HG03432 (cell line): ENCODE measurements at regions not wholly inside any gene's neighbourhood (a gene's known extent, or its start where the extent isn't known, plus 50 kb on each side); places are given as distances from the start of the nearest gene placed in this dataset.

Experiments used
- ATAC-seq: cut with Tn5 transposase; IDR thresholded peaks from one replicate; pipeline ENCODE4 v1.9.1; 2021; ENCODE audit warnings: mild to moderate bottlenecking, moderate library complexity; ENCODE audit not compliant: unreplicated experiment

- no peak for ATAC-seq
Measured at GRCh38 chr18:78627551-78628346, 351.9 kb upstream of the SALL3 start.

GRCh38 chr18:78629426-78629825 is 350.2 kb upstream of the SALL3 start:
- ATAC-seq = no peak

- ATAC-seq = no peak
Measured at GRCh38 chr18:78630356-78630755, 349.3 kb upstream of the SALL3 start.

- no peak for ATAC-seq
Measured at GRCh38 chr18:78630981-78631510, 348.6 kb upstream of the SALL3 start.

GRCh38 chr18:78632111-78632541 is 347.5 kb upstream of the SALL3 start:
- no peak for ATAC-seq

GRCh38 chr18:78634061-78634696 is 345.4 kb upstream of the SALL3 start:
- no peak for ATAC-seq

- no peak for ATAC-seq
Measured at GRCh38 chr18:78635093-78635800, 344.4 kb upstream of the SALL3 start.

GRCh38 chr18:78636260-78636659 is 343.4 kb upstream of the SALL3 start:
- ATAC-seq = no peak

- no peak for ATAC-seq
Measured at GRCh38 chr18:78637442-78638402, 341.9 kb upstream of the SALL3 start.

- no peak for ATAC-seq
Measured at GRCh38 chr18:78639006-78639950, 340.3 kb upstream of the SALL3 start.

GRCh38 chr18:78640246-78640995 is 339.2 kb upstream of the SALL3 start:
- ATAC-seq = no peak

- no peak for ATAC-seq
Measured at GRCh38 chr18:78641689-78642231, 337.9 kb upstream of the SALL3 start.

GRCh38 chr18:78642296-78642951 is 337.2 kb upstream of the SALL3 start:
- ATAC-seq = no peak

- ATAC-seq = no peak
Measured at GRCh38 chr18:78643004-78643403, 336.6 kb upstream of the SALL3 start.

- ATAC-seq = no peak
Measured at GRCh38 chr18:78643981-78644380, 335.6 kb upstream of the SALL3 start.

GRCh38 chr18:78645216-78645615 is 334.4 kb upstream of the SALL3 start:
- no peak for ATAC-seq

GRCh38 chr18:78647018-78647417 is 332.6 kb upstream of the SALL3 start:
- no peak for ATAC-seq

GRCh38 chr18:78649421-78649820 is 330.2 kb upstream of the SALL3 start:
- no peak for ATAC-seq
